Progenitor cell of endocrine pancreas (in vitro differentiated cells): ENCODE measurements at regions not wholly inside any gene's neighbourhood (a gene's known extent, or its start where the extent isn't known, plus 50 kb on each side); places are given as distances from the start of the nearest gene placed in this dataset.

Source experiments
- DNase-seq: peaks from one replicate; pipeline ENCODE4 v3.0.0; 2021; ENCODE audit warnings: low spot score; ENCODE audit not compliant: unreplicated experiment
- H3K27ac Mint-ChIP-seq: 2 replicates; pipeline ENCODE4 v1.8.0; 2021; ENCODE audit warnings: mild to moderate bottlenecking, moderate library complexity, mixed read lengths
- H3K27me3 Mint-ChIP-seq: 2 replicates; pipeline ENCODE4 v1.8.0; 2021; ENCODE audit warnings: mixed read lengths
- H3K36me3 Mint-ChIP-seq: 2 replicates; pipeline ENCODE4 v1.8.0; 2022; ENCODE audit warnings: mixed read lengths; ENCODE audit not compliant: insufficient read depth
- H3K4me1 Mint-ChIP-seq: 2 replicates; pipeline ENCODE4 v1.8.0; 2021; ENCODE audit warnings: low read depth, mixed read lengths
- H3K4me3 Mint-ChIP-seq: 2 replicates; pipeline ENCODE4 v1.8.0; 2021; ENCODE audit warnings: low read depth, mild to moderate bottlenecking, moderate library complexity, mixed read lengths
- H3K9me3 Mint-ChIP-seq: 2 replicates; pipeline ENCODE4 v1.8.0; 2021; ENCODE audit warnings: low read depth, mixed read lengths
- TF ChIP-seq, protein P1 (sequence below): fragments of 200-600 bp; sonication (generic); IDR thresholded peaks from one replicate; pipeline ENCODE4 v1.5.0; 2021; ENCODE audit warnings: antibody characterized with exemption, mild to moderate bottlenecking; ENCODE audit not compliant: unreplicated experiment

DNA sequence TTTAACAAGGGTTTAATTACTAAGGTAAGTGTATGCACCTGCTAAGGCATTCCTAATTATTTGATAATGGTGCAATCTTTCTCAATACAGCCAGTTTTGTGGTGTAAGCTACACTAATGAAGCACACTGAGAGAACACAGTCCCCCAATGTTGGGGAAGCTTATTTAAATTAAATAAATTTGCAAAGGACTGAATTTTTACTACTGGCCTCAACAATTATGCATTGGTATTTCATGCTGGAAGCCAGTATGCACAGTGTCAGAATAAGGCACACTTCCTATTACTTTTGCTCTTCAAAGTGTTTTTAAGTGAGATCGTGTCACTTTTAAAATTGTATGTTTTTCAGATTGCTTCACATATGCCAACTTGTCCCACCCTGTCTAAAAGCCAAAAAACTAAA, 103.2 kb upstream of the ZNF521 start:
- Mint-ChIP-seq H3K27ac (no peak overlapping the region), H3K27me3 (peaks cover 7% of the 10 kb centered on the region), H3K4me1 (no peaks in the 10 kb centered on the region), H3K36me3 (no peaks in the 10 kb centered on the region), H3K4me3 (no peak overlapping the region), H3K9me3 (peaks cover 10% of the 10 kb centered on the region)
- TF ChIP-seq, protein P1, sequence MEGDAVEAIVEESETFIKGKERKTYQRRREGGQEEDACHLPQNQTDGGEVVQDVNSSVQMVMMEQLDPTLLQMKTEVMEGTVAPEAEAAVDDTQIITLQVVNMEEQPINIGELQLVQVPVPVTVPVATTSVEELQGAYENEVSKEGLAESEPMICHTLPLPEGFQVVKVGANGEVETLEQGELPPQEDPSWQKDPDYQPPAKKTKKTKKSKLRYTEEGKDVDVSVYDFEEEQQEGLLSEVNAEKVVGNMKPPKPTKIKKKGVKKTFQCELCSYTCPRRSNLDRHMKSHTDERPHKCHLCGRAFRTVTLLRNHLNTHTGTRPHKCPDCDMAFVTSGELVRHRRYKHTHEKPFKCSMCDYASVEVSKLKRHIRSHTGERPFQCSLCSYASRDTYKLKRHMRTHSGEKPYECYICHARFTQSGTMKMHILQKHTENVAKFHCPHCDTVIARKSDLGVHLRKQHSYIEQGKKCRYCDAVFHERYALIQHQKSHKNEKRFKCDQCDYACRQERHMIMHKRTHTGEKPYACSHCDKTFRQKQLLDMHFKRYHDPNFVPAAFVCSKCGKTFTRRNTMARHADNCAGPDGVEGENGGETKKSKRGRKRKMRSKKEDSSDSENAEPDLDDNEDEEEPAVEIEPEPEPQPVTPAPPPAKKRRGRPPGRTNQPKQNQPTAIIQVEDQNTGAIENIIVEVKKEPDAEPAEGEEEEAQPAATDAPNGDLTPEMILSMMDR, result no peak
- no peak for DNase-seq

DNA sequence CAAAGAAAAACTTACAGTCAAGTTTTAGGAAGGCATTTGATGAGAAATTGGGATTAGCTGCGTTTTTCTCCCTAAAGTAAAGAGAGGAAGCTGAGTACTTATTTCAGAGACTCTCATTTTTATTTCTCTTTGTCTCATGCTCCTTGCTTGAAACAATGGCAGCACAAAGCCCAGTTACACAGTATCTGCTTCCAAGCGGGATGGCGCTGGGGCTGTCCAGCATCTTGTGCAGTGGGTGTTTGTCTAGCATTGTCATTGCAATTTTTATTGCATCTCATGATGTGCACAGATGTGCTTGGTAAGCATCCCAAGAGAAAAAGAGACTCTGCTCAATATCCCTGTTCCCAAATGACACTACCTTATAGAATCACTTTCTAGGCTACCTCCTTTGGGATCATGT, 102.8 kb upstream of the ZNF521 start:
- H3K27ac Mint-ChIP-seq, result no peak overlapping the region
- H3K9me3 Mint-ChIP-seq, result peaks cover 10% of the 10 kb centered on the region
- TF ChIP-seq, protein P1, result no peak
- H3K27me3 Mint-ChIP-seq, result peaks cover 5% of the 10 kb centered on the region
- H3K4me1 Mint-ChIP-seq, result no peaks in the 10 kb centered on the region
- DNase-seq, result no peak
- no peaks in the 10 kb centered on the region for H3K36me3 Mint-ChIP-seq
- no peak overlapping the region for H3K4me3 Mint-ChIP-seq

DNA sequence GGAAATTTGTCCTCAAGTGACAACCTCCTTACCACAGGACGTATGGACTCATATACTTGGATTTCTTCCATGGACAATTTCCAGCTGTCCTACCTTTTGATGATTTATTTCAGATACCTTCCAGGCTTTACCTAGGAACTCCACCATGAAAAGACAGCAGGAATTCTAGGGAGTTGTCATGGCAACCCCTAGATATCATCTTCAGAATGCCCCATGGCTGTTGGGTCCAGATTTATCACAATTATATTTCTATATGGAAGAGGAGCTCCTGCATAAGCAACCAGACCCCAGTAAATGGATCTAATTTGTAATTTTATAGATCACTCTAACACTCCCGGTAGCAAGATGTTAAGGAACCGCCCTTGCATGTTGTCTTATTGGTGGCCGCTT, 102.3 kb upstream of the ZNF521 start:
- no peaks in the 10 kb centered on the region for H3K36me3 Mint-ChIP-seq
- no peak overlapping the region for H3K4me3 Mint-ChIP-seq
- TF ChIP-seq, protein P1, result no peak
- DNase-seq, result no peak
- no peak overlapping the region for H3K27ac Mint-ChIP-seq
- no peaks in the 10 kb centered on the region for H3K4me1 Mint-ChIP-seq
- H3K9me3 Mint-ChIP-seq, result peaks cover 11% of the 10 kb centered on the region
- H3K27me3 Mint-ChIP-seq, result peaks cover 5% of the 10 kb centered on the region

DNA sequence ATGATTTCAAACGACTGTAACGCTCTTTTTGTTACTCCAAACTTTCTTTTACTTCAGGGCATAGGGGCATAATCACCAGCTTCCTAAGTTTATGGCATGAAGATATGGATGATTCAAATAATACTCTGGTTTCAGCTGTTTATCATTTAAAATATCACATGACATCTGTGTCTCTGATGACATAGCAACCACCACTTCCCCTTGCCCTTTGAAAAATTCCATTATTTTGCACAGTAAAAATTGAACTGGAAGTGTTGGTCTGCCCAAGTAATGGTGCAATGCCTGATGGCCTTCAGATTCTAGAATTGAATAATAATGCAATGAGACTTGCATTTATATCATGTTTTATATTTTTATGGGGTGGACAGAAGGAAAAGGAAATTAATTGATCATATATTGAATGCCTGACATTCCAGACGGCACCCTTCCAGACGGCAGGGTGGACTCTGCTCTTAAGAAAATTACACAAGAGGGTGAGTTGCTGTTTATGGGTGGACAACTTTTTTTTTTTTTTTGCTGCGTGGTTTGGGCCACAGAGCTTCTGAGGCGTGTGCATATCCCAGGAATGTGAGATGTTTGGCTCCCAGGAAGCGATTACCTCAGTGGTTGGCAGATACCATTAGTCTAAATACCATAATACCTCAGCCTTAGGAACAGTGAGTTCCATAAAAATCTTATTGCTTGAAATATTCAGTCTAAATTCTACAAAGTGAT, 101.7 kb upstream of the ZNF521 start:
- no peak overlapping the region for H3K4me3 Mint-ChIP-seq
- H3K27ac Mint-ChIP-seq, result no peak overlapping the region
- H3K36me3 Mint-ChIP-seq, result no peaks in the 10 kb centered on the region
- peaks cover 16% of the 10 kb centered on the region for H3K9me3 Mint-ChIP-seq
- DNase-seq, result no peak
- peaks cover 5% of the 10 kb centered on the region for H3K27me3 Mint-ChIP-seq
- TF ChIP-seq, protein P1, result no peak
- no peaks in the 10 kb centered on the region for H3K4me1 Mint-ChIP-seq

DNA sequence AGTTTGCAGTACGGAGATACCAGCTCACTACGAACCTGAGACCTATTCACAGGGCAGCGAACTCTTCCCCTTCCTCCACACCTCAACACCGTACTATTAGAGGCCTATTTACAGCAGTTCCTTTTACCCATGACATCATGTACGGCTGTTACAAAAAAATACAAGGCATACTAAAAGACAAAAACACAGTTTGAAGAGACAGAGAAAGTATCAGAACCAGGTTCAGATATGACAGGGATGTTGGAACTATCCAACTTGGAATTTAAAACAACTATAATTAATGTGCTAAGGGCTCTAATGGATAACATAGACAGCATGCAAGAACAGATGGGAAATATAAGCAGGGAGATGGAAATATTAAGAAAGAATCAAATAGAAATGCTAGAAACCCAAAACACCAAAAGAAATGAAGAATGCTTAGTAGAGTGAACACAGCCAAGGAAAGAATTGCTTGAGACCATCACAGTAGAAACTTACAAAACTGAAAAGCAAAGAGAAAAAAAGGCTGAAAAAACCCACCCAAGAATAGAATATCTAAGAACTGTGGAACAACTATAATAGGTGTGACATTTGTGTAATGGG, 99.2 kb upstream of the ZNF521 start:
- peaks cover 2% of the 10 kb centered on the region for H3K27me3 Mint-ChIP-seq
- no peak overlapping the region for H3K4me3 Mint-ChIP-seq
- H3K36me3 Mint-ChIP-seq, result no peaks in the 10 kb centered on the region
- TF ChIP-seq, protein P1, result no peak
- peaks cover 23% of the 10 kb centered on the region for H3K9me3 Mint-ChIP-seq
- no peak for DNase-seq
- no peaks in the 10 kb centered on the region for H3K4me1 Mint-ChIP-seq
- no peak overlapping the region for H3K27ac Mint-ChIP-seq
